Astrocyte (in vitro differentiated cells and primary cell): ENCODE measurements at regions not wholly inside any gene's neighbourhood (a gene's known extent, or its start where the extent isn't known, plus 50 kb on each side); places are given as distances from the start of the nearest gene placed in this dataset.

Experiments
- DNase-seq: peaks from one replicate; pipeline ENCODE4 v3.0.0-alpha.2; 2010; ENCODE audit warnings: low read depth
- FAIRE-seq: peaks from 2 replicates; lab custom pipeline; 2011; peaks lifted over from hg19 to GRCh38; lab: Jason Lieb, UNC
- H2AFZ ChIP-seq: 2 replicates; pipeline ENCODE4 v1.6.0; 2012; ENCODE audit warnings: low read depth, low read length, inconsistent platforms
- H3K27ac ChIP-seq: 2 replicates; pipeline ENCODE4 v1.5.1; 2011; ENCODE audit warnings: low read depth, low read length, inconsistent platforms
- H3K27me3 ChIP-seq: 2 replicates; pipeline ENCODE4 v1.6.0; 2011; ENCODE audit warnings: low read length, inconsistent platforms; ENCODE audit not compliant: insufficient read depth
- H3K36me3 ChIP-seq: 2 replicates; pipeline ENCODE4 v1.5.1; 2011; ENCODE audit warnings: low read length, inconsistent platforms; ENCODE audit not compliant: insufficient read depth
- H3K4me1 ChIP-seq: 2 replicates; pipeline ENCODE4 v1.5.1; 2011; ENCODE audit warnings: low read length, inconsistent platforms; ENCODE audit not compliant: insufficient read depth
- H3K4me2 ChIP-seq: 2 replicates; pipeline ENCODE4 v1.6.0; 2012; ENCODE audit warnings: low read length, inconsistent platforms
- H3K4me3 ChIP-seq: 2 replicates; pipeline ENCODE4 v1.5.1; 2011; ENCODE audit warnings: low read depth, mild to moderate bottlenecking, low read length, inconsistent platforms; ENCODE audit not compliant: insufficient read depth
- H3K79me2 ChIP-seq: 2 replicates; pipeline ENCODE4 v1.6.0; 2012; ENCODE audit warnings: mild to moderate bottlenecking, low read length, inconsistent platforms; ENCODE audit not compliant: insufficient read depth
- H3K9ac ChIP-seq: 2 replicates; pipeline ENCODE4 v1.6.0; 2012; ENCODE audit warnings: mild to moderate bottlenecking, low read length, inconsistent platforms
- H3K9me3 ChIP-seq: 2 replicates; pipeline ENCODE4 v1.5.1; 2012; ENCODE audit warnings: low read depth, mild to moderate bottlenecking, low read length, inconsistent platforms; ENCODE audit not compliant: insufficient read depth
- H4K20me1 ChIP-seq: 2 replicates; pipeline ENCODE4 v1.6.0; 2012; ENCODE audit warnings: low read length, inconsistent platforms; ENCODE audit not compliant: insufficient read depth
- H3K27ac Mint-ChIP-seq: one replicate; pipeline ENCODE4 v1.8.0; 2021; ENCODE audit warnings: mild to moderate bottlenecking, mixed read lengths; ENCODE audit not compliant: unreplicated experiment
- H3K27me3 Mint-ChIP-seq: one replicate; pipeline ENCODE4 v1.8.0; 2021; ENCODE audit warnings: low read depth, mixed read lengths; ENCODE audit not compliant: unreplicated experiment
- H3K36me3 Mint-ChIP-seq: one replicate; pipeline ENCODE4 v1.8.0; 2021; ENCODE audit warnings: low read depth, mixed read lengths; ENCODE audit not compliant: unreplicated experiment
- H3K4me1 Mint-ChIP-seq: one replicate; pipeline ENCODE4 v1.8.0; 2021; ENCODE audit warnings: low read depth, mixed read lengths; ENCODE audit not compliant: unreplicated experiment
- H3K4me3 Mint-ChIP-seq: one replicate; pipeline ENCODE4 v1.8.0; 2021; ENCODE audit warnings: mild to moderate bottlenecking, moderate library complexity, mixed read lengths; ENCODE audit not compliant: unreplicated experiment
- H3K9me3 Mint-ChIP-seq: one replicate; pipeline ENCODE4 v1.8.0; 2021; ENCODE audit warnings: mild to moderate bottlenecking, mixed read lengths; ENCODE audit not compliant: unreplicated experiment
- CTCF ChIP-seq: IDR thresholded peaks from 2 replicates; pipeline ENCODE4 v1.5.1; 2011; ENCODE audit warnings: low read depth, mild to moderate bottlenecking, inconsistent platforms, low read length, moderate library complexity; ENCODE audit not compliant: insufficient read depth
- EZH2 ChIP-seq: IDR thresholded peaks from 2 replicates; pipeline ENCODE4 v1.6.1; 2012; ENCODE audit warnings: mild to moderate bottlenecking, low read length, inconsistent platforms; ENCODE audit not compliant: insufficient read depth

- Histone ChIP-seq H4K20me1 (no peaks in the 10 kb centered on the region), H3K4me2 (peak overlapping the region; percentile 80), H2AFZ (peak overlapping the region; percentile 30), H3K27me3 (no peaks in the 10 kb centered on the region), H3K36me3 (no peaks in the 10 kb centered on the region), H3K9me3 (no peaks in the 10 kb centered on the region), H3K4me1 (peaks cover 6% of the 10 kb centered on the region), H3K9ac (peak overlapping the region; percentile 62), H3K79me2 (no peaks in the 10 kb centered on the region), H3K27ac (peak overlapping the region; percentile 49), H3K4me3 (peak overlapping the region; percentile 51)
- FAIRE-seq (peak; percentile 62), DNase-seq (peak; percentile 72)
- Mint-ChIP-seq H3K27me3 (peaks cover 17% of the 10 kb centered on the region), H3K27ac (peak overlapping the region; percentile 21), H3K4me1 (peaks cover 10% of the 10 kb centered on the region), H3K4me3 (no peak overlapping the region), H3K9me3 (peaks cover 8% of the 10 kb centered on the region), H3K36me3 (peaks cover 3% of the 10 kb centered on the region)
- no peak for TF ChIP-seq EZH2
- TF ChIP-seq CTCF: no peak
These were observed 87.9 kb upstream of the CDYL start for GRCh38 chr6:4687989-4688947.

GRCh38 chr6:4687656-4687988 is 88.6 kb upstream of the CDYL start:
- Histone ChIP-seq H3K9ac (peak overlapping the region; percentile 62), H3K4me2 (peak overlapping the region; percentile 80), H4K20me1 (no peaks in the 10 kb centered on the region), H3K9me3 (no peaks in the 10 kb centered on the region), H3K27ac (peak overlapping the region; percentile 49), H3K4me3 (no peak overlapping the region), H2AFZ (no peak overlapping the region), H3K27me3 (no peaks in the 10 kb centered on the region), H3K36me3 (no peaks in the 10 kb centered on the region), H3K4me1 (peaks cover 6% of the 10 kb centered on the region), H3K79me2 (no peaks in the 10 kb centered on the region)
- Mint-ChIP-seq H3K9me3 (peaks cover 8% of the 10 kb centered on the region), H3K4me3 (no peak overlapping the region), H3K27me3 (peaks cover 20% of the 10 kb centered on the region), H3K36me3 (peaks cover 3% of the 10 kb centered on the region), H3K27ac (no peak overlapping the region), H3K4me1 (peaks cover 10% of the 10 kb centered on the region)
- TF ChIP-seq CTCF (no peak), EZH2 (no peak)
- FAIRE-seq (no peak), DNase-seq (no peak)
